GM23338 (cell line): ENCODE measurements at regions not wholly inside any gene's neighbourhood (a gene's known extent, or its start where the extent isn't known, plus 50 kb on each side); places are given as distances from the start of the nearest gene placed in this dataset.

Experiments used
- ATAC-seq: fragments of 200-7000 bp; cut with Tn5 transposase; 3 replicates; pipeline ENCODE4 v1.9.1; 2020
- DNase-seq: peaks from one replicate; pipeline ENCODE4 v3.0.0-alpha.2; 2015; ENCODE audit warnings: low spot score
- H2AFZ ChIP-seq: fragments of 200-600 bp; sonication (generic); 2 replicates; pipeline ENCODE4 v1.8.0; 2016; ENCODE audit warnings: antibody characterized with exemption, mild to moderate bottlenecking, moderate library complexity
- H3F3A ChIP-seq: fragments of 200-600 bp; sonication (generic); replicated peaks from 2 replicates; pipeline ENCODE4 v1.8.0; 2017; ENCODE audit warnings: antibody characterized with exemption, mixed run types, low read depth
- H3K27ac ChIP-seq: fragments of 200-600 bp; sonication (generic); 2 replicates; pipeline ENCODE4 v1.6.1; 2016; ENCODE audit warnings: low read depth
- H3K27me3 ChIP-seq: fragments of 200-600 bp; sonication (generic); 2 replicates; pipeline ENCODE4 v1.8.0; 2016; ENCODE audit warnings: mild to moderate bottlenecking, mixed run types, moderate library complexity; ENCODE audit not compliant: insufficient read depth
- H3K36me3 ChIP-seq: fragments of 200-600 bp; sonication (generic); 2 replicates; pipeline ENCODE4 v1.8.0; 2016; ENCODE audit warnings: mild to moderate bottlenecking; ENCODE audit not compliant: insufficient read depth
- H3K4me1 ChIP-seq: fragments of 200-600 bp; sonication (generic); 2 replicates; pipeline ENCODE4 v1.8.0; 2016; ENCODE audit warnings: mild to moderate bottlenecking, moderate library complexity; ENCODE audit not compliant: insufficient read depth
- H3K4me2 ChIP-seq: fragments of 200-600 bp; sonication (generic); 2 replicates; pipeline ENCODE4 v1.7.1; 2017; ENCODE audit warnings: mixed run types
- H3K4me3 ChIP-seq: fragments of 200-600 bp; sonication (generic); 2 replicates; pipeline ENCODE4 v1.6.1; 2016; ENCODE audit warnings: mixed run types
- H3K79me2 ChIP-seq: fragments of 200-600 bp; sonication (generic); replicated peaks from 2 replicates; pipeline ENCODE4 v1.8.0; 2017; ENCODE audit warnings: mild to moderate bottlenecking; ENCODE audit not compliant: insufficient read depth
- H3K9me2 ChIP-seq: fragments of 200-600 bp; sonication (generic); 2 replicates; pipeline ENCODE4 v1.8.0; 2017; ENCODE audit not compliant: insufficient read depth
- H4K20me1 ChIP-seq: fragments of 200-600 bp; sonication (generic); replicated peaks from 2 replicates; pipeline ENCODE4 v1.8.0; 2017; ENCODE audit warnings: mild to moderate bottlenecking; ENCODE audit not compliant: insufficient read depth
- H3K27ac Mint-ChIP-seq: 2 replicates; pipeline ENCODE4 v1.8.0; 2020; ENCODE audit warnings: inconsistent platforms, mild to moderate bottlenecking, moderate library complexity, mixed read lengths
- H3K27me3 Mint-ChIP-seq: 3 replicates; pipeline ENCODE4 v1.8.0; 2022; ENCODE audit warnings: low read depth, mild to moderate bottlenecking, moderate library complexity, mixed read lengths, inconsistent platforms; ENCODE audit not compliant: insufficient read depth, poor library complexity
- H3K36me3 Mint-ChIP-seq: 3 replicates; pipeline ENCODE4 v1.8.0; 2021; ENCODE audit warnings: low read depth, mild to moderate bottlenecking, inconsistent platforms, moderate library complexity, mixed read lengths
- H3K4me1 Mint-ChIP-seq: 3 replicates; pipeline ENCODE4 v1.8.0; 2020; ENCODE audit warnings: mild to moderate bottlenecking, inconsistent platforms, mixed read lengths
- H3K4me3 Mint-ChIP-seq: 3 replicates; pipeline ENCODE4 v1.8.0; 2021; ENCODE audit warnings: moderate library complexity, mild to moderate bottlenecking, inconsistent platforms, mixed read lengths
- H3K9me3 Mint-ChIP-seq: 3 replicates; pipeline ENCODE4 v1.8.0; 2020; ENCODE audit warnings: moderate library complexity, mild to moderate bottlenecking, inconsistent platforms, mixed read lengths
- CREB1 ChIP-seq: fragments of 250-450 bp; sonication (Bioruptor Pico); IDR thresholded peaks from 2 replicates; pipeline ENCODE4 v1.5.0; 2020; ENCODE audit warnings: low read depth, mild to moderate bottlenecking, moderate library complexity
- CTCF ChIP-seq, 2 experiments: fragments of 200-600 bp in 1 of 2; sonication (generic) in 1 of 2; conservative IDR thresholded peaks; 2 replicates each; pipeline versions ENCODE4 v1.5.1 to v1.6.1; 2016 to 2017; ENCODE audit warnings: antibody characterized with exemption in 2 of 2, low read depth in 2 of 2, mild to moderate bottlenecking in 2 of 2, moderate library complexity in 1 of 2
- ETS1 ChIP-seq: IDR thresholded peaks from 2 replicates; pipeline ENCODE4 v1.6.1; 2016; ENCODE audit warnings: antibody characterized with exemption
- EZH2 ChIP-seq: fragments of 200-600 bp; sonication (generic); IDR thresholded peaks from one replicate; pipeline ENCODE4 v1.8.0; 2017; ENCODE audit warnings: antibody characterized with exemption, mild to moderate bottlenecking, low read depth; ENCODE audit not compliant: unreplicated experiment
- EZH2phosphoT487 ChIP-seq: fragments of 200-600 bp; sonication (generic); IDR thresholded peaks from one replicate; pipeline ENCODE4 v1.8.1; 2018; ENCODE audit warnings: antibody characterized with exemption; ENCODE audit not compliant: unreplicated experiment
- JUNB ChIP-seq: IDR thresholded peaks from one replicate; pipeline ENCODE4 v1.6.1; 2016; ENCODE audit warnings: antibody characterized with exemption; ENCODE audit not compliant: unreplicated experiment
- NANOG ChIP-seq: IDR thresholded peaks from 2 replicates; pipeline ENCODE4 v1.6.1; 2016; ENCODE audit warnings: antibody characterized with exemption, borderline replicate concordance
- POLR2AphosphoS5 ChIP-seq: IDR thresholded peaks from 2 replicates; pipeline ENCODE4 v1.6.1; 2016; ENCODE audit warnings: antibody characterized with exemption, low read depth
- REST ChIP-seq: IDR thresholded peaks from one replicate; pipeline ENCODE4 v1.6.1; 2018; ENCODE audit warnings: antibody characterized with exemption; ENCODE audit not compliant: unreplicated experiment
- STAT1 ChIP-seq: IDR thresholded peaks from one replicate; pipeline ENCODE4 v1.6.1; 2016; ENCODE audit warnings: antibody characterized with exemption; ENCODE audit not compliant: unreplicated experiment
- ZNF114 ChIP-seq: fragments of 250-450 bp; sonication (Bioruptor Pico); IDR thresholded peaks from 2 replicates; pipeline ENCODE4 v1.5.0; 2020; ENCODE audit warnings: mild to moderate bottlenecking, moderate library complexity
- ZNF331 ChIP-seq: fragments of 250-450 bp; sonication (Bioruptor Pico); IDR thresholded peaks from 2 replicates; pipeline ENCODE4 v1.5.0; 2020; ENCODE audit warnings: low read depth, mild to moderate bottlenecking, moderate library complexity
- ZNF462 ChIP-seq: fragments of 250-450 bp; sonication (Bioruptor Pico); IDR thresholded peaks from 2 replicates; pipeline ENCODE4 v1.5.0; 2020; ENCODE audit warnings: mild to moderate bottlenecking, moderate library complexity

- no peak overlapping the region for H3K27ac ChIP-seq
- DNase-seq (no peak), ATAC-seq (no peak)
- peaks cover 1% of the 10 kb centered on the region for H3K27me3 Mint-ChIP-seq
- no peak overlapping the region for H3K4me3 Mint-ChIP-seq
- H3F3A ChIP-seq, result no peaks in the 10 kb centered on the region
- H3K4me2 ChIP-seq, result no peak overlapping the region
- H3K4me1 ChIP-seq, result no peaks in the 10 kb centered on the region
- peaks cover 5% of the 10 kb centered on the region; the same call in 1 of the 2 replicates for H3K36me3 ChIP-seq
- H3K9me3 Mint-ChIP-seq, result peaks cover 23% of the 10 kb centered on the region
- H2AFZ ChIP-seq, result no peak overlapping the region
- no peaks in the 10 kb centered on the region for H3K27me3 ChIP-seq
- H3K27ac Mint-ChIP-seq, result no peak overlapping the region
- no peaks in the 10 kb centered on the region for H3K9me2 ChIP-seq
- no peaks in the 10 kb centered on the region for H3K4me1 Mint-ChIP-seq
- peaks cover 13% of the 10 kb centered on the region; the same call in 2 of the 3 replicates for H3K36me3 Mint-ChIP-seq
- H3K4me3 ChIP-seq, result no peak overlapping the region
- no peaks in the 10 kb centered on the region for H3K79me2 ChIP-seq
- TF ChIP-seq ZNF462 (CRISPR knock-in tag) (no peak), EZH2phosphoT487 (no peak), POLR2AphosphoS5 (no peak), ETS1 (no peak), JUNB (no peak), CREB1 (no peak), STAT1 (no peak), CTCF (conservative IDR thresholded peaks at IDR 0.05; ENCODE audit: low read depth in 2 of 2) (no peak), ZNF331 (no peak), NANOG (no peak), ZNF114 (no peak), EZH2 (no peak), REST (no peak)
- no peaks in the 10 kb centered on the region for H4K20me1 ChIP-seq
These were observed 382.8 kb upstream of the HS6ST1 start for GRCh38 chr2:128701418-128701817.
